ENCODE measurements at regions not wholly inside any gene's neighbourhood (a gene's known extent, or its start where the extent isn't known, plus 50 kb on each side); places are given as distances from the start of the nearest gene placed in this dataset.

DNA sequence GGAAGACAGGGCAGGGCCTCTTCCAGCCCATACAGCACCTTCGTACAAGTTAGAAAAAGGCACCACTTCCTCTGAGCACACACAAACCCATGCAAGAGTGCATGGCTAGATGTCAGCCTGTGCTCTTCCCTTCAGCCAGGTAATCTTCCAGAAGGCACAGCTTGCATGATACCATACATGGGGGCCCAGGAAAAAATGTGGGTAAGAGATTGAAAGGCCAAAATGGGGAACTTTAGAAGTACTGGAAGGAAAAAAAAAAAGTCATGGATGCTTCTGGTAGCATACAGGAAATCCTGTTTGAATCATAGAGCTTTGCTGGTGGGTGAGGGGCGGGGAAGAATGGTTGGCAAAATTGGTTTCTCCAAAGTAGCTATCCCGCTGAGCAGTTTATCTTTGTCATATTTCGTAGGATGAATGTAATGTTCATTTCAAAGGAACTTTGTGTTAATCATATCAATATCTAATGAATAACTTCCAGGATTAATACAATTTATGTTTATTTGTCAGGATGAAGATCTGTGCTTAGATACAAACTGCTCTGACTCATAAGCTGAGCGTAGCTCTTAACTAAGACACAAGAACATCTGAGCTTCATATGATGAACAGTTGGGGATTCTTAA is 78.2 kb upstream of the MAP3K1 start:
- no peaks in the 10 kb centered on the region for H3K27me3 ChIP-seq (ENCODE audit: insufficient read depth, low read depth)
- intact Hi-C loops (cut with micrococcal nuclease; ENCODE audit: unreplicated experiment): no loop called here
- H3K9me3 ChIP-seq (ENCODE audit: insufficient read depth, low read depth): no peaks in the 10 kb centered on the region
- ChIA-PET CTCF (interaction anchor here (0.7 kb wide), 1 partner anchor 100 kb away, joined by 4 read pairs; no protein-coding TSS in a partner anchor), POLR2A (ENCODE audit: unreplicated experiment) (no interaction called here)
- no peaks in the 10 kb centered on the region for H4K20me1 ChIP-seq (ENCODE audit: insufficient read depth)
- H3K4me1 ChIP-seq (replicated peaks; ENCODE audit: insufficient read depth): peaks cover 24% of the 10 kb centered on the region
- peaks cover 12% of the 10 kb centered on the region for H3F3A ChIP-seq (ENCODE audit: insufficient read depth, low read depth)
- no TSS peak for BruUV-seq (replicated peaks)
- no peak for TF ChIP-seq EZH2 (IDR thresholded peaks at IDR 0.05; ENCODE audit: low read depth)
- no peak for TF ChIP-seq CTCF (conservative IDR thresholded peaks at IDR 0.05)
- no peak for DNase-seq
- H3K9me2 ChIP-seq (ENCODE audit: insufficient read depth): no peaks in the 10 kb centered on the region
- H3K4me2 ChIP-seq: no peak overlapping the region
- H3K79me2 ChIP-seq (ENCODE audit: low read depth): no peaks in the 10 kb centered on the region
- no peaks in the 10 kb centered on the region for H3K36me3 ChIP-seq (ENCODE audit: low read depth)
- no peak overlapping the region for H3K27ac ChIP-seq
- H3K4me3 ChIP-seq: no peak overlapping the region
- H2AFZ ChIP-seq: no peak overlapping the region

DNA sequence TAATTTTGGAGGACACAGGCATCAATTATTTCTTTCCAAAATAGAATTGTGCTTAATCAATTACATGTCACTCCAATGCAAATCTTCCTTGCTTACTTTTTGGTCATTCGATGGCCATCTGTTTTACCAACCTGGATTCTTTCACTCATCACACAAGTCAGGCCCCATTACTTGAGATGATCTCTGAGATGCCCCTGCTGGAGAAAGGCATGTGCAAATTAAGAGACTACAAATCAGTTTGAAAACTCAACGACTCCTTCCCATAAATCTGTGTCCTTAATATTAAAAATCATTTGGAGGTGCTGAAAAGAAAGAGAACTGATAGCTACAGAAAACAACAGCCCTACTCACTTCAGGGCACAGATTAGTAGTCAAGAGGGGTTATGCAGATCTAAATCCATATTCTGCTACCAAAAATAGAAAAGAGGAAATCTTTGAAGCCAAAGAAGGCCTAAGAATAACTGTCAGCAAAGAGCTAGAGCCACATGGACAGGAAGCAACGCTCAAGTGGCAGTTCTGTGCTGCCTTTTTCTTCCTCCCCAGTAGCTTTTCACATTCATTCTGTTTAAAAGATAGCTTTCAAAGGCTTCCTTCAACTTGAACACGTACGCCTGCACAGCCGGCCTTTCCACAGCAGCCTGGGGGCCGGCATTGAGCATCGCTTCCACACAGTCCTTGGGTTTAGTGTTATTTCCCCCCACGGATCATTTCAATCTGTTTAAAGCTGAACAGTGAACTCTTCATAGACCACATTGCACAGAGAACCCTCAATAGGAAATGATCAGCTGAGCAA is 79.3 kb upstream of the MAP3K1 start:
- Histone ChIP-seq H3K4me3 (no peak overlapping the region), H3K36me3 (ENCODE audit: low read depth) (no peaks in the 10 kb centered on the region), H3K79me2 (ENCODE audit: low read depth) (no peaks in the 10 kb centered on the region), H3K9me3 (ENCODE audit: insufficient read depth, low read depth) (no peaks in the 10 kb centered on the region), H2AFZ (no peak overlapping the region), H3K27me3 (ENCODE audit: insufficient read depth, low read depth) (no peaks in the 10 kb centered on the region), H4K20me1 (ENCODE audit: insufficient read depth) (no peaks in the 10 kb centered on the region), H3K4me2 (no peak overlapping the region), H3K4me1 (replicated peaks; ENCODE audit: insufficient read depth) (peaks cover 24% of the 10 kb centered on the region), H3F3A (ENCODE audit: insufficient read depth, low read depth) (peaks cover 12% of the 10 kb centered on the region), H3K27ac (no peak overlapping the region), H3K9me2 (ENCODE audit: insufficient read depth) (no peaks in the 10 kb centered on the region)
- intact Hi-C loops (cut with micrococcal nuclease; ENCODE audit: unreplicated experiment): no loop called here
- TF ChIP-seq EZH2 (IDR thresholded peaks at IDR 0.05; ENCODE audit: low read depth): no peak
- no peak for TF ChIP-seq CTCF (conservative IDR thresholded peaks at IDR 0.05)
- DNase-seq: no peak
- BruUV-seq (replicated peaks): no TSS peak
- ChIA-PET CTCF (no interaction called here), POLR2A (ENCODE audit: unreplicated experiment) (no interaction called here)

- Histone ChIP-seq H3K4me2 (peak overlapping the region; percentile 57), H3F3A (ENCODE audit: insufficient read depth, low read depth) (peaks cover 12% of the 10 kb centered on the region), H3K36me3 (ENCODE audit: low read depth) (no peaks in the 10 kb centered on the region), H4K20me1 (ENCODE audit: insufficient read depth) (no peaks in the 10 kb centered on the region), H3K4me1 (replicated peaks; ENCODE audit: insufficient read depth) (peaks cover 24% of the 10 kb centered on the region), H3K9me3 (ENCODE audit: insufficient read depth, low read depth) (no peaks in the 10 kb centered on the region), H3K27ac (peak overlapping the region; percentile 22), H3K79me2 (ENCODE audit: low read depth) (no peaks in the 10 kb centered on the region), H2AFZ (0 out of 2 replicates have a peak overlapping the region, but pooled peaks have one; percentile 55), H3K9me2 (ENCODE audit: insufficient read depth) (no peaks in the 10 kb centered on the region), H3K4me3 (no peak overlapping the region), H3K27me3 (ENCODE audit: insufficient read depth, low read depth) (no peaks in the 10 kb centered on the region)
- intact Hi-C loops (cut with micrococcal nuclease; ENCODE audit: unreplicated experiment): no loop called here
- TF ChIP-seq CTCF (conservative IDR thresholded peaks at IDR 0.05): no peak
- TF ChIP-seq EZH2 (IDR thresholded peaks at IDR 0.05; ENCODE audit: low read depth): no peak
- ChIA-PET CTCF (interaction anchor here (0.9 kb wide), 1 partner anchor 104 kb away, joined by 3 read pairs; no protein-coding TSS in a partner anchor), POLR2A (ENCODE audit: unreplicated experiment) (interaction anchor here (0.6 to 1.0 kb wide), 2 partner anchors 23 to 91 kb away, joined by 3 to 4 read pairs; no protein-coding TSS in a partner anchor)
- DNase-seq: peak; percentile 28 to 77
- no TSS peak for BruUV-seq (replicated peaks)
Measured at GRCh38 chr5:56734091-56734694, 81.2 kb upstream of the MAP3K1 start.

All from PC-9 (cell line).